MG63 (cell line): ENCODE measurements at regions not wholly inside any gene's neighbourhood (a gene's known extent, or its start where the extent isn't known, plus 50 kb on each side); places are given as distances from the start of the nearest gene placed in this dataset.

Experiments used
- DNase-seq: peaks from one replicate; pipeline ENCODE4 v3.0.0-alpha.2; 2020
- H3K27me3 ChIP-seq: fragments of 250-450 bp; sonication (Bioruptor Pico); 2 replicates; pipeline ENCODE4 v1.5.1; 2020; ENCODE audit warnings: mild to moderate bottlenecking, moderate library complexity
- H3K36me3 ChIP-seq: fragments of 250-450 bp; sonication (Bioruptor Pico); 2 replicates; pipeline ENCODE4 v1.5.1; 2020; ENCODE audit warnings: mild to moderate bottlenecking, moderate library complexity
- H3K4me3 ChIP-seq: fragments of 250-450 bp; sonication (Bioruptor Pico); 2 replicates; pipeline ENCODE4 v1.5.1; 2020; ENCODE audit warnings: mild to moderate bottlenecking, moderate library complexity
- H3K9me3 ChIP-seq: fragments of 250-450 bp; sonication (Bioruptor Pico); 2 replicates; pipeline ENCODE4 v1.5.1; 2020; ENCODE audit warnings: mild to moderate bottlenecking, moderate library complexity

- DNase-seq = no peak
- H3K4me3 ChIP-seq = no peak overlapping the region
Observed at GRCh38 chr16:74117798-74118197, 178.8 kb upstream of the PSMD7 start.

GRCh38 chr16:74113545-74113944 lies 183.1 kb upstream of the PSMD7 start:
- Histone ChIP-seq H3K9me3 (no peaks in the 10 kb centered on the region), H3K27me3 (no peaks in the 10 kb centered on the region), H3K4me3 (no peak overlapping the region), H3K36me3 (no peaks in the 10 kb centered on the region)
- no peak for DNase-seq

More at GRCh38 chr16:74117798-74118197, 178.8 kb upstream of the PSMD7 start:
- H3K36me3 ChIP-seq = no peaks in the 10 kb centered on the region
- no peaks in the 10 kb centered on the region for H3K9me3 ChIP-seq
- no peaks in the 10 kb centered on the region for H3K27me3 ChIP-seq

- Histone ChIP-seq H3K36me3 (no peaks in the 10 kb centered on the region), H3K9me3 (no peaks in the 10 kb centered on the region), H3K27me3 (no peaks in the 10 kb centered on the region), H3K4me3 (no peak overlapping the region)
- no peak for DNase-seq
Observed at GRCh38 chr16:74111456-74111982, 185.1 kb upstream of the PSMD7 start.

GRCh38 chr16:74107795-74108610 lies 188.6 kb upstream of the PSMD7 start:
- Histone ChIP-seq H3K27me3 (no peaks in the 10 kb centered on the region), H3K4me3 (no peak overlapping the region), H3K9me3 (no peaks in the 10 kb centered on the region), H3K36me3 (no peaks in the 10 kb centered on the region)
- peak; percentile 4 for DNase-seq

- no peak overlapping the region for H3K4me3 ChIP-seq
- DNase-seq = no peak
- H3K36me3 ChIP-seq = no peaks in the 10 kb centered on the region
- no peaks in the 10 kb centered on the region for H3K9me3 ChIP-seq
- no peaks in the 10 kb centered on the region for H3K27me3 ChIP-seq
Observed at GRCh38 chr16:74104022-74104421, 192.6 kb upstream of the PSMD7 start.

- H3K9me3 ChIP-seq = no peaks in the 10 kb centered on the region
- H3K27me3 ChIP-seq = no peaks in the 10 kb centered on the region
- H3K36me3 ChIP-seq = no peaks in the 10 kb centered on the region
- no peak overlapping the region for H3K4me3 ChIP-seq
- no peak for DNase-seq
Observed at GRCh38 chr16:74101379-74102137, 195.1 kb upstream of the PSMD7 start.

GRCh38 chr16:74100395-74101326 lies 196.0 kb upstream of the PSMD7 start:
- no peak for DNase-seq
- Histone ChIP-seq H3K4me3 (no peak overlapping the region), H3K36me3 (no peaks in the 10 kb centered on the region), H3K9me3 (no peaks in the 10 kb centered on the region), H3K27me3 (no peaks in the 10 kb centered on the region)

- Histone ChIP-seq H3K36me3 (no peaks in the 10 kb centered on the region), H3K4me3 (no peak overlapping the region), H3K9me3 (no peaks in the 10 kb centered on the region), H3K27me3 (no peaks in the 10 kb centered on the region)
- DNase-seq = no peak
Observed at GRCh38 chr16:74099530-74099929, 197.1 kb upstream of the PSMD7 start.

- no peaks in the 10 kb centered on the region for H3K36me3 ChIP-seq
- no peak for DNase-seq
- no peaks in the 10 kb centered on the region for H3K9me3 ChIP-seq
- H3K4me3 ChIP-seq = no peak overlapping the region
- no peaks in the 10 kb centered on the region for H3K27me3 ChIP-seq
Observed at GRCh38 chr16:74094962-74095361, 201.7 kb upstream of the PSMD7 start.

GRCh38 chr16:74094514-74094913 lies 202.1 kb upstream of the PSMD7 start:
- H3K9me3 ChIP-seq = no peaks in the 10 kb centered on the region
- no peak for DNase-seq
- no peak overlapping the region for H3K4me3 ChIP-seq
- H3K36me3 ChIP-seq = no peaks in the 10 kb centered on the region
- no peaks in the 10 kb centered on the region for H3K27me3 ChIP-seq

GRCh38 chr16:74092336-74092735 lies 204.3 kb upstream of the PSMD7 start:
- DNase-seq = no peak
- Histone ChIP-seq H3K27me3 (no peaks in the 10 kb centered on the region), H3K4me3 (no peak overlapping the region), H3K9me3 (no peaks in the 10 kb centered on the region), H3K36me3 (no peaks in the 10 kb centered on the region)

- Histone ChIP-seq H3K4me3 (no peak overlapping the region), H3K27me3 (no peaks in the 10 kb centered on the region), H3K36me3 (no peaks in the 10 kb centered on the region), H3K9me3 (no peaks in the 10 kb centered on the region)
- no peak for DNase-seq
Observed at GRCh38 chr16:74090871-74091270, 205.7 kb upstream of the PSMD7 start.

- no peaks in the 10 kb centered on the region for H3K36me3 ChIP-seq
- no peak overlapping the region for H3K4me3 ChIP-seq
- no peaks in the 10 kb centered on the region for H3K27me3 ChIP-seq
- no peaks in the 10 kb centered on the region for H3K9me3 ChIP-seq
- no peak for DNase-seq
Observed at GRCh38 chr16:74083541-74083940, 213.1 kb upstream of the PSMD7 start.

GRCh38 chr16:74080311-74080710 lies 216.3 kb upstream of the PSMD7 start:
- Histone ChIP-seq H3K4me3 (no peak overlapping the region), H3K9me3 (0 out of 2 replicates have a peak, but pooled peaks cover 1% of the 10 kb centered on the region), H3K27me3 (no peaks in the 10 kb centered on the region), H3K36me3 (no peaks in the 10 kb centered on the region)
- DNase-seq = no peak

- no peak for DNase-seq
- H3K9me3 ChIP-seq = 0 out of 2 replicates have a peak, but pooled peaks cover 2% of the 10 kb centered on the region
- H3K4me3 ChIP-seq = no peak overlapping the region
- H3K27me3 ChIP-seq = no peaks in the 10 kb centered on the region
- H3K36me3 ChIP-seq = no peaks in the 10 kb centered on the region
Observed at GRCh38 chr16:74079232-74079586, 217.4 kb upstream of the PSMD7 start.

- 0 out of 2 replicates have a peak, but pooled peaks cover 2% of the 10 kb centered on the region for H3K9me3 ChIP-seq
- no peak for DNase-seq
Observed at GRCh38 chr16:74078511-74079231, 217.9 kb upstream of the PSMD7 start.

More at GRCh38 chr16:74078511-74079231, 217.9 kb upstream of the PSMD7 start:
- Histone ChIP-seq H3K27me3 (no peaks in the 10 kb centered on the region), H3K4me3 (no peak overlapping the region), H3K36me3 (no peaks in the 10 kb centered on the region)
